ENCODE measurements at regions not wholly inside any gene's neighbourhood (a gene's known extent, or its start where the extent isn't known, plus 50 kb on each side); places are given as distances from the start of the nearest gene placed in this dataset.

DNA sequence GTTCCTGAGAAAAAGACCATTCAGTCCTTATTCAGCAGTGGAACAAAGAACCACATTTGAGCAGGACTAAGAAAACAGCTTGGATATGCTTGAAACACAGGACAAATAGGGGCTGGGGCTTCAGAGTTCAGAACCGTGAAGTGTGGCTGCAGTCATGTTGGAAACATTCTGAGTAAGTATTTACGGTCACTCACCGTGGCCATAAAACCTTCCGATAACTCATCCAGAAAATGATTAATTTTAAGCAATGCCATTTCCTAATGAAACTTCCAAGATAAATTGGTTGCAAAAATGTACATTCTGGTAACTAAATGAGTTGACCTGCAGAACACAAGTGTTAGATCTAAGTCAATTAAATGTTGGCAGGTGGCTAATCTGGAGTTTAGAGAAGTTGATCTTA, 279.2 kb downstream of the CXCL12 start:
- TF ChIP-seq, protein P1, sequence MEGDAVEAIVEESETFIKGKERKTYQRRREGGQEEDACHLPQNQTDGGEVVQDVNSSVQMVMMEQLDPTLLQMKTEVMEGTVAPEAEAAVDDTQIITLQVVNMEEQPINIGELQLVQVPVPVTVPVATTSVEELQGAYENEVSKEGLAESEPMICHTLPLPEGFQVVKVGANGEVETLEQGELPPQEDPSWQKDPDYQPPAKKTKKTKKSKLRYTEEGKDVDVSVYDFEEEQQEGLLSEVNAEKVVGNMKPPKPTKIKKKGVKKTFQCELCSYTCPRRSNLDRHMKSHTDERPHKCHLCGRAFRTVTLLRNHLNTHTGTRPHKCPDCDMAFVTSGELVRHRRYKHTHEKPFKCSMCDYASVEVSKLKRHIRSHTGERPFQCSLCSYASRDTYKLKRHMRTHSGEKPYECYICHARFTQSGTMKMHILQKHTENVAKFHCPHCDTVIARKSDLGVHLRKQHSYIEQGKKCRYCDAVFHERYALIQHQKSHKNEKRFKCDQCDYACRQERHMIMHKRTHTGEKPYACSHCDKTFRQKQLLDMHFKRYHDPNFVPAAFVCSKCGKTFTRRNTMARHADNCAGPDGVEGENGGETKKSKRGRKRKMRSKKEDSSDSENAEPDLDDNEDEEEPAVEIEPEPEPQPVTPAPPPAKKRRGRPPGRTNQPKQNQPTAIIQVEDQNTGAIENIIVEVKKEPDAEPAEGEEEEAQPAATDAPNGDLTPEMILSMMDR (IDR thresholded peaks at IDR 0.05): no peak
- no peak for TF ChIP-seq POLR2A (IDR thresholded peaks at IDR 0.05)
